GM21786 (cell line): ENCODE measurements at regions not wholly inside any gene's neighbourhood (a gene's known extent, or its start where the extent isn't known, plus 50 kb on each side); places are given as distances from the start of the nearest gene placed in this dataset.

ENCODE experiments used
- ATAC-seq: cut with Tn5 transposase; IDR thresholded peaks from one replicate; pipeline ENCODE4 v1.9.1; 2021; ENCODE audit not compliant: unreplicated experiment

- ATAC-seq = no peak
Measured at GRCh38 chr6:170483413-170483812, 69.7 kb downstream of the PSMB1 start.

DNA sequence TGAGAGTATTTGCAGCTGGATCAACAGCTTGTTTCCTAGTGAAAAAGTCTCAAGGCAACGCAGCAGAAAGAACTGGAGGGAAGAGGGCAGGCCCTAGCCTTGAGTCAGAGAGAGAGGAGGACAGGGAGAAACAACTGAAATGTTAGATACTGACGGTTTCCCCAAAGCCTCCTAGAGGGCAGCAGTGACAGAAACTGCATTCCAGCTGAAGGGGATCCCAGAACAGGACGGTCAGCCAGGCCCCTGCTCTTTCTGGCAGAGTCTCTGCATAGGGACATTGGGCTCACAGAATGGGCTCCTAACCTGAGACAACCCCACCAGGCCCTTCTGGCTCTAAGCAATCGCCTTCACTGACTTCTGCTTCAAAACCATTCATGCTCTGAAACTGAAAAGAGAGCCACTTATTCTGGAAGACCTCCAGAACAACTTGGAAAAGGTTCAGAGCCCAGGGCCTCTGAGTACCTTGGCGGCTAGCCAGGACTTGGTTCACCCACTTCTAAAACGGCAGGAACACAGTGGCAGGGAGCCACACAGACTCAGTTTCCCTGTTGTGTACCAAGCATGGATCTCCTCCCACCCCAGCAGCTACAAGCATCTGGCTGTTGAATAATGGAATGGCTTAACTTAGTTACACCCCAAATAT, 72.9 kb downstream of the PSMB1 start:
- no peak for ATAC-seq

GRCh38 chr6:170476360-170476759, 76.7 kb downstream of the PSMB1 start:
- peak; percentile 63 for ATAC-seq

- ATAC-seq = no peak
Measured at GRCh38 chr6:170475118-170475517, 78.0 kb downstream of the PSMB1 start.

DNA sequence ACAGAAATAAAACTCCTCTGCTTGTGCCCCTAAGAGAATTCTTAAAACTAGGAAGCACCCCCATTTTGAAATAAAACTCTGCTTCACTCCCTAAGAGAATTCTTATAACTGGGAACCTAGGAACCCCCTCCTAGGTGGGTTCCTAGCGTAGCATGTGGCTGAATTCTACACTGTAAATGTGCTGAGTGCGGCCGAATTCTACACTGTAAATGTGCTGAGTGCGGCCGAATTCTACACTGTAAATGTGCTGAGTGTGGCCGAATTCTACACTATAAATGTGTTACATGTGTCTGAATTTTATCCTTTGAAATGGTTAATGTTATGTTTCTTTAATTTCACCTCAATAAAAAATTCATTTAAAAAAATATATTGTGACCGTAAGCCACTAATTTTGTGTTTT, 79.3 kb downstream of the PSMB1 start:
- ATAC-seq = no peak

DNA sequence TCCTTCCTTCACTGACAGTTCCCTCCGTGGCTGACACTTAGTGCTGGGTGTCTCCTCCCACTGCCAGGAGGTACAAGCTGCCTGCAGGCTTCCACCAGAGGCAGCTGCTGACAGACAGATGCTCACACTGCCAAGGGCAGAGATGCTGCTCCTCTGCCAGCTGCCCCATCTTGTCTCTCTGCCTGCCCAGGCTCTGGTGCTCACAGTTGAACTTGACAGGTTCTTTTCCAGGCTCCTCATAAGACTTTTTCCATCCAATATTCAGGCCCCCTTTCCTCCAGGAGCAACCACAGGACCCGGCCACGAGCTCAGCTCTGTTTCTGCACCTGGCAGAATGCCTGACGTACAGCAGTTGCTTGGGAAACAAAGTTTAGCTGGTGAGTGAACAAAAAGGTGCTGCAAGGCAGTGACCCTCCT, 79.8 kb downstream of the PSMB1 start:
- no peak for ATAC-seq

DNA sequence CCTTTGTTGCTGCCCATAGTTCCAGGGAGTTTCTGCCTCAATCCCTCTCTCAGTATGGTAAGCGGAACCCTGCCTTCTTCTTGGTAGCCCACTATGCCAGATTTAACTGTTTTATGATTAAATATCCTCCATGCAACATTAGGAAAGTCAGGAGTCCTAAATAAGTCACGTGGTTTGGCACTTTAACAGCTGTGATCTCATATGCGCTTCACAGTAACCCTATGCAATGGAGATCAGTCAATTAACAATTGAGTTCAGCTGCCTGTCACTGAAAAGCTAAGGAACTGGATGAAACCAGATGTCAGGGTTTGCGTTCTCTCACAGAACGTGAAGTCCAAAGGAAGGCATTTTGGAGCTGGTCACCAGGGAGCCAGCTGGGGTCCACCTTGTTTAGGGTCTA, 81.6 kb downstream of the PSMB1 start:
- no peak for ATAC-seq

DNA sequence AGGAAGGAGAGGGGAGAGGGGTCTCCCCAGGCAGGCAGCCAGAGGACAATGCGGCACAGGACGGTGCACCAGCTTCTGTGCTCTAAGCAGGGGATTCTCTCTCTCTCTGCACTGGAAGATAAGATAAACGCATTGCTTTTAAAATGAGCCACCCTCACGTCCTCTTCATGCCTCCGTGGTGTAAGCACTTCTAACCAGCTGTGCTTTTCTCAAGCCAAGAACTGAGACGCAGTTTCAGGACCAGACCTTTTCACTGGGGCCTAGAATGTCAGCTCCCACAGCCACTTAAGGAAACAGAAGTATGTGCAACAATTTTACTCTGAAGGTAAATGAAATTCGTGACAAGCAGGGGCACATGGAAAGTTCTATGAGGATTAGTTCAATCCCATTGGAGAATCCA, 82.4 kb downstream of the PSMB1 start:
- no peak for ATAC-seq

GRCh38 chr6:170464524-170464979, 88.6 kb downstream of the PSMB1 start:
- ATAC-seq = no peak

DNA sequence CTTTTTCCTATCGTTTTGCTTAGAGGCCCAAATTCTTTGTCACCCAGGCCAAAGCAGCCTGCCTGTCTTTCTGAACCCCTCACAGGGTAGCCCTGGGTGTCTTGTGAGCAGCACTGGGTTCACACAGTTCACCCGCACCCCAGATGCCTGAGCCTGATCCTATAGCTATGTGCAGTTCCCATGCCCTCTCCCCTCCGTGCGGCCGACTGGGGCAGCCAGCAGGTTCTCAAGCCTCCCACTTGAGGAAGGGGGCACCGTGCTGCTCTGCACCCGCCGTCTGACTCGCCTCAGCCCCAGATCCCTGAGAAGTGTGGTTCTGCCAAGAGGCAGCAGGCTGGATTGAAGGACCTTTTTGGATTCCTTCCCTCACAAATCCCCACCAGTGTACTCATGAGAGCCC, 89.0 kb downstream of the PSMB1 start:
- no peak for ATAC-seq

GRCh38 chr6:170463101-170463721, 89.9 kb downstream of the PSMB1 start:
- ATAC-seq = no peak

DNA sequence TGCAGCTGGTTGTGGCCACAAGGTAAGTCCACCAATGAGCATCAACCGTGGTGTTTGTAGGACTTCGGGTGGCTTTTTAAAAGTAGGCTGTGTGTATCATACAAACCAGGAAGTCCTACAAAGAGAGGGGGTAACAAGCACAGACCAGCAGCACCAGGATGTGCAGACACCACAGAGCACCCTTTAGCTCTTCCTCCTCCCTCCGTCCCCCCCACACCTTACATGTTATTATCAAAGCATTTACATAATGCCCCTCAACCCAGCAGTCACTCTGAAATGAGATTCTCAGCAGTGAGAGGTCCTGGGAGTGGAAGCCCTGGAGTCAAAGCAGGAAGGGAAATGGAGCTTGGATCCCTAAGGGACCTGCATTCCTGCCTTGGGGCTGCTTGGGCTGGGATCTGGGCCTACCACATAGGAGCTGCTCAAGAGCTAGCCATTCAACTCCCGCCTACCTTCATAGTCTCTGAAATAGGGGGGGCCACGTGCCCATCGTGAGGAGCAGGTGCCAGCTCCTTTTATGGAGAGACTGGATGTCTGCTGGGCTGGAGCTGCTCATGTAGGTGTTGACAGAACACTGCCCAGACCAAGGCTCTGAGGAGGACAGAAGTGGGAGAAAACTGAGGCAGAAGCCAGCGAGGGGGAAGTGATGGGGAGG, 90.6 kb downstream of the PSMB1 start:
- no peak for ATAC-seq

- no peak for ATAC-seq
Measured at GRCh38 chr6:170461556-170462365, 91.3 kb downstream of the PSMB1 start.

DNA sequence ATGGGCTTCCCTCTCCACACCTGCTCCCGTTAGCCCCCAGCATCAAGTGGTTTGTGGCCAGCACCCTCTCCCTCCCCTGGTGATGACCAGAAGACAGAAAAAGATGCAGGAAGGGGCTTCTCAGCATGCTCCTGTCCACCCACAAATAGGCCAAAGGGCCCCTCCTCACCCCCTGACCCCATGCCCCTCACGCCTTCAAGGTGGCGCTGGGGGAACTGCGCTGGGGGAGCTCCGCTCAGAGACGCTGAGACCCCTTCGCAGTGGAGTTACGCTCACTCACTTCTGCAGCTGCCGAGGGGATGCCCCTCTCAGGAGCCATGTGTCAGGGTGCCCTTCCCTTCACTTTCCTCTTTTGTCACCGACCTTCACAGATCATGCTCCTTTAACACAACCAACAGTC, 92.0 kb downstream of the PSMB1 start:
- ATAC-seq = no peak

- ATAC-seq = no peak
Measured at GRCh38 chr6:170460641-170461040, 92.5 kb downstream of the PSMB1 start.

DNA sequence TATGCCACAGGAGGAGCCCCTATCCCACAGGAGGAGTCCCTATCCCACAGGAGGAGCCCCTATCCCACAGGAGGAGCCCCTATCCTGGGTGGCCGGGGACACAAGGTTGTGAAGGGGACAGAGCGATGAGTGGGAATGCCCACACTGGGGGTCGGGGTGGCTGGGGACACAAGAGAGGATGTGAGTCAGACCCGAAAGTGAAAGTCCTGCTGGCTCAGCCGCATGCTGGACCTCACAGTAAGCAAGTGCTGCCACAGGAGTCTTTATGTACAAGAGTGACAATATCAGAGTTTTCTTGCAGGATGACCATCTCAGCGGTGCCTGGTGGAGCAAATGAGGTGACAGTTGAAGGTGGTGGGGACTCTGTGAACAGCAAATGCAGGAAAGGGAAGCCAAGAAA, 93.7 kb downstream of the PSMB1 start:
- peak; percentile 78 for ATAC-seq

DNA sequence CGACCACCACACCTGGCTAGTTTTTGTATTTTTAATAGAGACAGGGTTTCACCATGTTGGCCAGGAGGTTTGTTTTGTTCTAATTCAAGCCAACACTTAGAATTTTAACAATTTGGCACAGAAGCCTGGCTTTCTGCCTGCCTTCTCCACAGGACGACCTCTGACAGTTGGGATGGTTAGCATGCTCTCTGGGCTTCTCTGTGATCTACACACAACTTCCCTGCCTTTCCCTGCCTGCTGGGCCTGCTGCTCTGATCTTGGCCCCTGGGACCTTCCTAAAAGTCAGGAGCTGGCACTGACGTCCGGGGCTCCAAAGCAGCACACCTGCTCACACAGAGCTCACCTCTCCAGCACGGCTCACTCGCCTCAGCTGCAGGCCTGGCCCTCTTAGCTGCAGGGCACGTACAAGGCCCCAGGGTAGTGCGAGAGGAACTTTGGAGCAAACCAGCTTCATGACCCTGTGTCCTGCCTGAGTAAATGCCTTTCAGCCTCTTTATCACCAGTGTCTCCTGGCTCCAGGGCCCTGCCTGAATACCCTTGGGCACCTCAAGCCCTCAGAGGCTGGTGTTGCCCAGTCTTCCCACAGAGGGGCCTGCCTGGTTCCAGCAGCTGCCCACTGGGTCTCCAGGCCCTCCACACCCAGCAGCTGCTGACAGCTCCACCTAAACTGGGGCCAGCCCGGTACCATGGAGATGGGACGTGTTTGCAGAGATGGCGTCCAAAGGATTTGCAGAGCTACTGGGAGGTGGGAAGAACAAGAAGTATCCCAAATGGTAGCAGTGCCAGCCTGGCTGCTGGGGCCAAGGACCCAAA, 96.0 kb downstream of the PSMB1 start:
- ATAC-seq = no peak
